GM12878 (cell line): ENCODE measurements at regions not wholly inside any gene's neighbourhood (a gene's known extent, or its start where the extent isn't known, plus 50 kb on each side); places are given as distances from the start of the nearest gene placed in this dataset.

Source experiments
- BACH1 ChIP-seq: fragments of 450-650 bp; IDR thresholded peaks from 2 replicates; pipeline ENCODE4 v1.6.1; 2017; ENCODE audit warnings: mild to moderate bottlenecking, borderline replicate concordance
- BCLAF1 ChIP-seq: fragments of 450-650 bp; IDR thresholded peaks from 2 replicates; pipeline ENCODE4 v1.6.1; 2017; ENCODE audit warnings: antibody characterized with exemption, mild to moderate bottlenecking, moderate library complexity
- CBFB ChIP-seq: IDR thresholded peaks from 2 replicates; pipeline ENCODE4 v1.6.1; 2016; ENCODE audit warnings: antibody characterized with exemption, low read depth
- CUX1 ChIP-seq: IDR thresholded peaks from 2 replicates; pipeline ENCODE4 v1.6.1; 2012; ENCODE audit warnings: improper control_type of control experiment, low read depth, low read length; ENCODE audit not compliant: insufficient replicate concordance
- EED ChIP-seq: sonication (generic); IDR thresholded peaks from 2 replicates; pipeline ENCODE4 v1.6.1; 2016; ENCODE audit warnings: antibody characterized with exemption, low read depth
- ETV6 ChIP-seq, 2 experiments: fragments of 450-650 bp in 1 of 2; IDR thresholded peaks in 1 of 2; conservative IDR thresholded peaks in 1 of 2; 2 replicates each; pipeline ENCODE4 v1.6.1; 2014; ENCODE audit warnings: antibody characterized with exemption in 1 of 2, borderline replicate concordance in 1 of 2, low read depth in 1 of 2, mild to moderate bottlenecking in 1 of 2, moderate library complexity in 1 of 2
- GABPA ChIP-seq: IDR thresholded peaks from 2 replicates; pipeline ENCODE4 v1.6.1; 2014; ENCODE audit warnings: antibody characterized with exemption, low read depth, mild to moderate bottlenecking, inconsistent platforms
- KAT2A ChIP-seq: conservative IDR thresholded peaks from 2 replicates; pipeline ENCODE4 v1.6.1; 2011; ENCODE audit warnings: low read depth, low read length; ENCODE audit not compliant: control insufficient read depth
- KDM1A ChIP-seq: fragments of 200-600 bp; sonication (generic); IDR thresholded peaks from 2 replicates; pipeline ENCODE4 v1.6.1; 2016; ENCODE audit warnings: borderline replicate concordance
- MXI1 ChIP-seq: fragments of 150-350 bp; IDR thresholded peaks from 2 replicates; pipeline ENCODE4 v1.6.1; 2011; ENCODE audit warnings: low read depth, mild to moderate bottlenecking, inconsistent platforms, low read length, improper control_type of control experiment
- NKRF ChIP-seq: fragments of 450-650 bp; conservative IDR thresholded peaks from 2 replicates; pipeline ENCODE4 v1.6.1; 2017; ENCODE audit warnings: mild to moderate bottlenecking, moderate library complexity
- RBBP5 ChIP-seq: fragments of 200-600 bp; sonication (generic); conservative IDR thresholded peaks from 2 replicates; pipeline ENCODE4 v1.6.1; 2016
- REST ChIP-seq: IDR thresholded peaks from 2 replicates; pipeline ENCODE4 v1.6.1; 2012; ENCODE audit warnings: mild to moderate bottlenecking, low read depth, low read length
- SIN3A ChIP-seq: IDR thresholded peaks from 2 replicates; pipeline ENCODE4 v1.6.1; 2012; ENCODE audit warnings: low read depth, low read length, improper control_type of control experiment
- YY1 ChIP-seq: IDR thresholded peaks from 2 replicates; pipeline ENCODE4 v1.6.1; 2011; ENCODE audit warnings: low read depth, mild to moderate bottlenecking, low read length

- TF ChIP-seq REST (no peak), KAT2A (no peak), NKRF (no peak), ETV6 (conservative IDR thresholded peaks at IDR 0.05 in 1 of 2, IDR thresholded peaks at IDR 0.05 in 1 of 2; ENCODE audit: borderline replicate concordance in 1 of 2, low read depth in 1 of 2) (no peak), CBFB (no peak), BACH1 (no peak), MXI1 (no peak), BCLAF1 (no peak), CUX1 (no peak), EED (no peak), GABPA (no peak), RBBP5 (no peak), KDM1A (no peak), SIN3A (no peak), YY1 (no peak)
Observed at GRCh38 chr14:98955741-98956070, 316.3 kb downstream of the BCL11B start (continued).
